ENCODE measurements at regions not wholly inside any gene's neighbourhood (a gene's known extent, or its start where the extent isn't known, plus 50 kb on each side); places are given as distances from the start of the nearest gene placed in this dataset.

GRCh38 chr9:78443946-78444345 lies 147.0 kb downstream of the PSAT1 start:
- no peak overlapping the region for H3K27ac ChIP-seq
- intact Hi-C loops (cut with DNase I; ENCODE audit: low total_unique reads) (no loop called here), in situ Hi-C loops (cut with MboI; ENCODE audit: low pct_ligation_motif_present in 1 of 4, low pct_unique_long_range_greater_than_20kb in 1 of 4, low sequenced_read_pairs in 3 of 4) (no loop called here)
- WGBS, 2 donors (ENCODE audit: low coverage in 1 of 2): 70 to 72% methylated on average over 2 to 7 of the region's 7 CpGs
- DNase-seq: no peak
- TF ChIP-seq CTCF (IDR thresholded peaks at IDR 0.05) (no peak), POLR2A (IDR thresholded peaks at IDR 0.05) (no peak)
- H3K27me3 ChIP-seq: peaks cover 9% of the 10 kb centered on the region
- H3K4me3 ChIP-seq: no peak overlapping the region
- peaks cover 0 to 3% (median 0%) of the 10 kb centered on the region in 4 donors for H3K4me1 ChIP-seq
- H3K36me3 ChIP-seq: no peaks in the 10 kb centered on the region
- H3K9me3 ChIP-seq: no peaks in the 10 kb centered on the region

- Histone ChIP-seq H3K9me3 (no peaks in the 10 kb centered on the region), H3K4me1 (no peaks in the 10 kb centered on the region), H3K27ac (no peak overlapping the region), H3K36me3 (no peaks in the 10 kb centered on the region), H3K4me3 (no peak overlapping the region), H3K27me3 (peaks cover 5% of the 10 kb centered on the region)
- DNase-seq: no peak
- WGBS, 2 donors (ENCODE audit: low coverage in 1 of 2): 88 to 98% methylated on average over 7 to 8 of the region's 8 CpGs
- TF ChIP-seq POLR2A (IDR thresholded peaks at IDR 0.05) (no peak), CTCF (IDR thresholded peaks at IDR 0.05) (no peak), EP300 (IDR thresholded peaks at IDR 0.05; ENCODE audit: low read depth) (no peak), POLR2AphosphoS5 (IDR thresholded peaks at IDR 0.05) (no peak)
- in situ Hi-C loops (cut with MboI; ENCODE audit: low pct_ligation_motif_present in 1 of 4, low pct_unique_long_range_greater_than_20kb in 1 of 4, low sequenced_read_pairs in 3 of 4): no loop called here
- intact Hi-C loops (cut with DNase I; ENCODE audit: low total_unique reads): no loop called here
These were observed 152.2 kb downstream of the PSAT1 start for GRCh38 chr9:78448960-78449673.

DNA sequence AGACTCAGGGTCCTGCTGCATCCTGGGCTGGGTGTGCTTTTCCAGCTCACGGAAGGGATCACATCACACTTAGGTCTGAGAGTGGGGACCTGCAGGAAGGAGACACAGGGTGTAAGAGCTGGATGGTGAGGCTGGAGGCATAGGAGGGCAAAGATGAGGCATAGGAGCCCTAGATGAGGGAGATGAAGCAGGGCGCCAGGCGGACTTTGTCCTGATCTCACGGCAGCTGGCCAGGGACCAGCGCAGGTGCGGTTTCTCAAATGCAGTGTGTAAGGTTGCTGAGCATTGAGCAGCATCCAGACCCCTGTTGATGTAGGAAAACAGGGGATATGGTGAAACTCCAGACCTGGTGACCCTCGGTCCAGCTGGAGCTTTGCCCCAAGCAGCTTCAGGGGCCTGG lies 156.5 kb downstream of the PSAT1 start:
- DNase-seq: no peak

GRCh38 chr9:78462611-78463010 lies 165.7 kb downstream of the PSAT1 start:
- no peaks in the 10 kb centered on the region for H3K36me3 ChIP-seq
- H3K4me3 ChIP-seq: no peak overlapping the region
- in situ Hi-C loops (cut with MboI; ENCODE audit: low pct_ligation_motif_present in 1 of 4, low pct_unique_long_range_greater_than_20kb in 1 of 4, low sequenced_read_pairs in 3 of 4): no loop called here
- 48 to 65% methylated on average over 2 of the region's 2 CpGs for WGBS, 2 donors (ENCODE audit: low coverage in 1 of 2)
- H3K4me1 ChIP-seq: no peaks in the 10 kb centered on the region
- H3K27me3 ChIP-seq: no peaks in the 10 kb centered on the region
- intact Hi-C loops (cut with DNase I; ENCODE audit: low total_unique reads): no loop called here
- H3K9me3 ChIP-seq: peaks cover 0 to 3% of the 10 kb centered on the region in 2 donors
- no peak for TF ChIP-seq EP300 (IDR thresholded peaks at IDR 0.05; ENCODE audit: low read depth)
- no peak for TF ChIP-seq CTCF (IDR thresholded peaks at IDR 0.05)
- TF ChIP-seq POLR2AphosphoS5 (IDR thresholded peaks at IDR 0.05): no peak
- TF ChIP-seq POLR2A (IDR thresholded peaks at IDR 0.05): no peak
- no peak overlapping the region for H3K27ac ChIP-seq
- DNase-seq: no peak

More for the DNA sequence above, 156.5 kb downstream of the PSAT1 start:
- Histone ChIP-seq H3K4me3 (no peak overlapping the region), H3K27me3 (peaks cover 5% of the 10 kb centered on the region), H3K36me3 (no peaks in the 10 kb centered on the region), H3K27ac (no peak overlapping the region), H3K4me1 (no peaks in the 10 kb centered on the region), H3K9me3 (no peaks in the 10 kb centered on the region)
- WGBS, 2 donors (ENCODE audit: low coverage in 1 of 2): 56% methylated on average over 7 of the region's 7 CpGs; no CpG with 5 or more reads in 1 of the 2 donors
- intact Hi-C loops (cut with DNase I; ENCODE audit: low total_unique reads): no loop called here
- in situ Hi-C loops (cut with MboI; ENCODE audit: low pct_ligation_motif_present in 1 of 4, low pct_unique_long_range_greater_than_20kb in 1 of 4, low sequenced_read_pairs in 3 of 4): no loop called here
- TF ChIP-seq EP300 (IDR thresholded peaks at IDR 0.05; ENCODE audit: low read depth) (no peak), CTCF (IDR thresholded peaks at IDR 0.05) (no peak), POLR2AphosphoS5 (IDR thresholded peaks at IDR 0.05) (no peak), POLR2A (IDR thresholded peaks at IDR 0.05) (no peak)

Data from transverse colon (tissue), 4 donors.